NCI-H510A (cell line): ENCODE measurements at regions not wholly inside any gene's neighbourhood (a gene's known extent, or its start where the extent isn't known, plus 50 kb on each side); places are given as distances from the start of the nearest gene placed in this dataset.

Source experiments
- DNase-seq: peaks from one replicate; lab custom pipeline; 2025; lab: John Stamatoyannopoulos, UW

GRCh38 chr7:106482091-106482490 lies 178.9 kb downstream of the CCDC71L start:
- no peak for DNase-seq

- DNase-seq = no peak
Observed at GRCh38 chr7:106480616-106481031, 180.3 kb downstream of the CCDC71L start.

- DNase-seq = no peak
Observed at GRCh38 chr7:106480161-106480579, 180.8 kb downstream of the CCDC71L start.

GRCh38 chr7:106476751-106477150 lies 184.2 kb downstream of the CCDC71L start:
- DNase-seq = no peak

GRCh38 chr7:106472741-106473140 lies 188.0 kb upstream of the NAMPT start:
- DNase-seq = no peak

GRCh38 chr7:106471686-106472440 lies 187.1 kb upstream of the NAMPT start:
- no peak for DNase-seq

- DNase-seq = no peak
Observed at GRCh38 chr7:106471021-106471420, 186.2 kb upstream of the NAMPT start.

GRCh38 chr7:106466867-106467266 lies 182.1 kb upstream of the NAMPT start:
- no peak for DNase-seq

GRCh38 chr7:106465704-106466468 lies 181.1 kb upstream of the NAMPT start:
- no peak for DNase-seq

- no peak for DNase-seq
Observed at GRCh38 chr7:106464651-106465050, 179.9 kb upstream of the NAMPT start.

- DNase-seq = no peak
Observed at GRCh38 chr7:106463851-106464611, 179.2 kb upstream of the NAMPT start.

- DNase-seq = no peak
Observed at GRCh38 chr7:106462914-106463482, 178.2 kb upstream of the NAMPT start.

GRCh38 chr7:106462365-106462859 lies 177.6 kb upstream of the NAMPT start:
- DNase-seq = no peak

GRCh38 chr7:106460792-106461254 lies 176.0 kb upstream of the NAMPT start:
- no peak for DNase-seq

- DNase-seq = no peak
Observed at GRCh38 chr7:106459397-106460072, 174.8 kb upstream of the NAMPT start.

GRCh38 chr7:106457678-106458077 lies 172.9 kb upstream of the NAMPT start:
- DNase-seq = no peak

GRCh38 chr7:106456329-106456728 lies 171.5 kb upstream of the NAMPT start:
- no peak for DNase-seq

GRCh38 chr7:106452031-106452851 lies 167.5 kb upstream of the NAMPT start:
- DNase-seq = no peak

GRCh38 chr7:106451171-106451570 lies 166.4 kb upstream of the NAMPT start:
- no peak for DNase-seq

GRCh38 chr7:106450716-106451115 lies 165.9 kb upstream of the NAMPT start:
- no peak for DNase-seq
